Lung (tissue), 11 donors: ENCODE measurements at regions not wholly inside any gene's neighbourhood (a gene's known extent, or its start where the extent isn't known, plus 50 kb on each side); places are given as distances from the start of the nearest gene placed in this dataset.

Experiments
- ATAC-seq: fragments of 200-7000 bp; cut with Tn5 transposase; one replicate; pipeline ENCODE4 v1.9.1; 2020; ENCODE audit warnings: moderate number of reproducible peaks; ENCODE audit not compliant: insufficient read depth, low FRiP score
- DNase-seq, 3 donors: peaks; one replicate each; pipeline ENCODE4 v3.0.0-alpha.2; 2013 to 2017
- H3K27ac ChIP-seq, 2 donors: one replicate each; pipeline ENCODE4 v1.5.1; 2013; ENCODE audit warnings: mild to moderate bottlenecking in 2 of 2, moderate library complexity in 2 of 2, control low read depth in 1 of 2, inconsistent platforms in 1 of 2, low read depth in 1 of 2, low read length in 1 of 2
- H3K27me3 ChIP-seq, 3 donors: one replicate each; pipeline ENCODE4 v1.5.1; 2013; ENCODE audit warnings: low read length in 2 of 3; ENCODE audit not compliant: control insufficient read depth in 3 of 3, insufficient read depth in 3 of 3
- H3K36me3 ChIP-seq, 4 donors: one replicate each; pipeline ENCODE4 v1.5.1; 2013; ENCODE audit warnings: low read length in 4 of 4, mild to moderate bottlenecking in 1 of 4, moderate library complexity in 1 of 4; ENCODE audit not compliant: control insufficient read depth in 4 of 4, insufficient read depth in 4 of 4
- H3K4me1 ChIP-seq, 5 donors: one replicate each; pipeline ENCODE4 v1.5.1; 2013; ENCODE audit warnings: low read length in 5 of 5, mild to moderate bottlenecking in 2 of 5, moderate library complexity in 1 of 5; ENCODE audit not compliant: control insufficient read depth in 5 of 5, insufficient read depth in 5 of 5
- H3K4me3 ChIP-seq: one replicate; pipeline ENCODE4 v1.5.1; 2013; ENCODE audit warnings: mild to moderate bottlenecking, control low read depth, moderate library complexity
- H3K9ac ChIP-seq, 2 donors: one replicate each; pipeline ENCODE4 v1.5.1; 2013; ENCODE audit warnings: low read length in 2 of 2, control low read depth in 1 of 2; ENCODE audit not compliant: insufficient read depth in 1 of 2
- H3K9me3 ChIP-seq, 4 donors: one replicate each; pipeline ENCODE4 v1.5.1; 2013; ENCODE audit warnings: low read length in 3 of 4, mild to moderate bottlenecking in 1 of 4, moderate library complexity in 1 of 4; ENCODE audit not compliant: control insufficient read depth in 4 of 4, insufficient read depth in 3 of 4
- CTCF ChIP-seq: IDR thresholded peaks from 2 replicates; pipeline ENCODE4 v1.5.1; 2012; ENCODE audit warnings: mild to moderate bottlenecking; ENCODE audit errors: control extremely low read depth, extremely low read depth
- WGBS, 2 donors: extraction: QIAGEN DNeasy Blood & Tissue Kit; methylation state at CpG; one replicate each; pipeline ENCODE4 v1.1.7; 2013; 5-methylcytosine and 5-hydroxymethylcytosine counted together
- donor health status: control.
- donor health status: control.
- donor health status: Bipolar disorder and iron deficiency.
- donor health status: healthy.
- donor health status: DM: yes; HTN: yes; CAD: no.

- DNase-seq = no peak
- ATAC-seq = no peak
These were observed 105.9 kb upstream of the GPRIN3 start for GRCh38 chr4:89413518-89413917.

GRCh38 chr4:89411539-89412309 lies 104.1 kb upstream of the GPRIN3 start:
- Histone ChIP-seq H3K9me3 (no peaks in the 10 kb centered on the region), H3K36me3 (no peaks in the 10 kb centered on the region), H3K4me3 (no peak overlapping the region), H3K4me1 (peaks cover 0 to 10% (median 0%) of the 10 kb centered on the region in 5 donors), H3K9ac (no peak overlapping the region), H3K27me3 (no peaks in the 10 kb centered on the region), H3K27ac (no peak overlapping the region)
- no peak for ATAC-seq
- WGBS, 2 donors = 81 to 90% methylated on average over 6 of the region's 6 CpGs
- DNase-seq = peak in 1 of 3 donors; percentile 14
- TF ChIP-seq CTCF = no peak

More at GRCh38 chr4:89413518-89413917, 105.9 kb upstream of the GPRIN3 start:
- 59 to 90% methylated on average over 1 of the region's 1 CpG for WGBS, 2 donors
- H3K36me3 ChIP-seq = no peaks in the 10 kb centered on the region
- H3K9me3 ChIP-seq = no peaks in the 10 kb centered on the region
- H3K9ac ChIP-seq = no peak overlapping the region
- TF ChIP-seq CTCF = no peak
- peaks cover 0 to 10% (median 0%) of the 10 kb centered on the region in 5 donors for H3K4me1 ChIP-seq
- no peak overlapping the region for H3K4me3 ChIP-seq
- no peak overlapping the region for H3K27ac ChIP-seq
- no peaks in the 10 kb centered on the region for H3K27me3 ChIP-seq

- Histone ChIP-seq H3K27me3 (no peaks in the 10 kb centered on the region), H3K27ac (no peak overlapping the region), H3K4me3 (no peak overlapping the region), H3K9ac (no peak overlapping the region), H3K4me1 (peaks cover 0 to 10% (median 0%) of the 10 kb centered on the region in 5 donors), H3K9me3 (no peaks in the 10 kb centered on the region), H3K36me3 (no peaks in the 10 kb centered on the region)
- DNase-seq (no peak), ATAC-seq (no peak)
- TF ChIP-seq CTCF = no peak
- WGBS, 2 donors = 47 to 68% methylated on average over 1 of the region's 1 CpG
These were observed 103.1 kb upstream of the GPRIN3 start for GRCh38 chr4:89410687-89411086.
